ENCODE measurements at regions not wholly inside any gene's neighbourhood (a gene's known extent, or its start where the extent isn't known, plus 50 kb on each side); places are given as distances from the start of the nearest gene placed in this dataset.
"Not testable (repeated sequence)": the region's sequence is repeated elsewhere in the genome, so short reads cannot be mapped to it uniquely, and the experiment has no call there.

- Histone ChIP-seq H3K27me3 (ENCODE audit: control insufficient read depth in 3 of 3, insufficient read depth in 3 of 3, low read length in 3 of 3) (peaks cover 0 to 12% (median 6%) of the 10 kb centered on the region in 3 donors), H3K4me1 (ENCODE audit: control insufficient read depth in 3 of 3, insufficient read depth in 2 of 3, low read depth in 1 of 3, low read length in 2 of 3) (no peaks in the 10 kb centered on the region), H3K27ac (ENCODE audit: low read depth in 1 of 3, low read length in 2 of 3) (no peak overlapping the region), H3K4me3 (ENCODE audit: low read depth in 1 of 3, low read length in 3 of 3) (no peak overlapping the region), H3K9me3 (ENCODE audit: control insufficient read depth in 2 of 2, insufficient read depth in 1 of 2, low read depth in 1 of 2, low read length in 1 of 2) (no peaks in the 10 kb centered on the region), H3K36me3 (ENCODE audit: control insufficient read depth in 3 of 3, insufficient read depth in 2 of 3, low read depth in 1 of 3, low read length in 3 of 3) (no peaks in the 10 kb centered on the region)
- FAIRE-seq (no peak), DNase-seq (no peak)
- 53 to 71% (median 63%) methylated on average over 7 of the region's 7 CpGs for WGBS, 3 donors
These were observed 107.6 kb upstream of the ZNF92 start for GRCh38 chr7:65265933-65266519.

GRCh38 chr7:65264258-65264657 lies 109.4 kb upstream of the ZNF92 start:
- DNase-seq (no peak), FAIRE-seq (no peak)
- H3K9me3 ChIP-seq (ENCODE audit: control insufficient read depth in 2 of 2, insufficient read depth in 1 of 2, low read depth in 1 of 2, low read length in 1 of 2) = no peaks in the 10 kb centered on the region
- H3K4me1 ChIP-seq (ENCODE audit: control insufficient read depth in 3 of 3, insufficient read depth in 2 of 3, low read depth in 1 of 3, low read length in 2 of 3) = no peaks in the 10 kb centered on the region
- no peak overlapping the region for H3K27ac ChIP-seq (ENCODE audit: low read depth in 1 of 3, low read length in 2 of 3)
- peaks cover 0 to 9% (median 3%) of the 10 kb centered on the region in 3 donors for H3K27me3 ChIP-seq (ENCODE audit: control insufficient read depth in 3 of 3, insufficient read depth in 3 of 3, low read length in 3 of 3)
- H3K36me3 ChIP-seq (ENCODE audit: control insufficient read depth in 3 of 3, insufficient read depth in 2 of 3, low read depth in 1 of 3, low read length in 3 of 3) = no peaks in the 10 kb centered on the region
- H3K4me3 ChIP-seq (ENCODE audit: low read depth in 1 of 3, low read length in 3 of 3) = no peak overlapping the region
- 64 to 78% (median 68%) methylated on average over 5 of the region's 5 CpGs for WGBS, 3 donors

- H3K36me3 ChIP-seq (ENCODE audit: control insufficient read depth in 3 of 3, insufficient read depth in 2 of 3, low read depth in 1 of 3, low read length in 3 of 3); H3K27ac ChIP-seq (ENCODE audit: low read depth in 1 of 3, low read length in 2 of 3); H3K9me3 ChIP-seq (ENCODE audit: control insufficient read depth in 2 of 2, insufficient read depth in 1 of 2, low read depth in 1 of 2, low read length in 1 of 2); H3K4me3 ChIP-seq (ENCODE audit: low read depth in 1 of 3, low read length in 3 of 3); H3K27me3 ChIP-seq (ENCODE audit: control insufficient read depth in 3 of 3, insufficient read depth in 3 of 3, low read length in 3 of 3); FAIRE-seq; H3K4me1 ChIP-seq (ENCODE audit: control insufficient read depth in 3 of 3, insufficient read depth in 2 of 3, low read depth in 1 of 3, low read length in 2 of 3); DNase-seq: not testable (repeated sequence)
- 0 to 60% (median 6%) methylated on average over 1 to 2 of the region's 6 CpGs for WGBS, 3 donors
These were observed 113.0 kb upstream of the ZNF92 start for GRCh38 chr7:65260673-65261072.

GRCh38 chr7:65259864-65260525 lies 113.7 kb upstream of the ZNF92 start:
- not testable (repeated sequence) for H3K36me3 ChIP-seq (ENCODE audit: control insufficient read depth in 3 of 3, insufficient read depth in 2 of 3, low read depth in 1 of 3, low read length in 3 of 3); H3K27me3 ChIP-seq (ENCODE audit: control insufficient read depth in 3 of 3, insufficient read depth in 3 of 3, low read length in 3 of 3); DNase-seq; H3K4me1 ChIP-seq (ENCODE audit: control insufficient read depth in 3 of 3, insufficient read depth in 2 of 3, low read depth in 1 of 3, low read length in 2 of 3); FAIRE-seq; H3K27ac ChIP-seq (ENCODE audit: low read depth in 1 of 3, low read length in 2 of 3); H3K4me3 ChIP-seq (ENCODE audit: low read depth in 1 of 3, low read length in 3 of 3); H3K9me3 ChIP-seq (ENCODE audit: control insufficient read depth in 2 of 2, insufficient read depth in 1 of 2, low read depth in 1 of 2, low read length in 1 of 2)
- WGBS, 3 donors = 15 to 53% (median 20%) methylated on average over 5 to 8 of the region's 10 CpGs

- no peak for FAIRE-seq
- H3K4me3 ChIP-seq (ENCODE audit: low read depth in 1 of 3, low read length in 3 of 3) = no peak overlapping the region
- whole genome bisulfite sequencing, 3 donors = 87 to 89% (median 89%) methylated on average over 1 of the region's 1 CpG
- H3K4me1 ChIP-seq (ENCODE audit: control insufficient read depth in 3 of 3, insufficient read depth in 2 of 3, low read depth in 1 of 3, low read length in 2 of 3) = no peaks in the 10 kb centered on the region
- H3K9me3 ChIP-seq (ENCODE audit: control insufficient read depth in 2 of 2, insufficient read depth in 1 of 2, low read depth in 1 of 2, low read length in 1 of 2) = no peaks in the 10 kb centered on the region
- no peaks in the 10 kb centered on the region for H3K36me3 ChIP-seq (ENCODE audit: control insufficient read depth in 3 of 3, insufficient read depth in 2 of 3, low read depth in 1 of 3, low read length in 3 of 3)
- H3K27ac ChIP-seq (ENCODE audit: low read depth in 1 of 3, low read length in 2 of 3) = no peak overlapping the region
- no peak for DNase-seq
- H3K27me3 ChIP-seq (ENCODE audit: control insufficient read depth in 3 of 3, insufficient read depth in 3 of 3, low read length in 3 of 3) = peaks cover 0 to 10% (median 0%) of the 10 kb centered on the region in 3 donors
These were observed 119.6 kb upstream of the ZNF92 start for GRCh38 chr7:65254061-65254460.

- no peaks in the 10 kb centered on the region for H3K9me3 ChIP-seq (ENCODE audit: control insufficient read depth in 2 of 2, insufficient read depth in 1 of 2, low read depth in 1 of 2, low read length in 1 of 2)
- peaks cover 0 to 10% (median 0%) of the 10 kb centered on the region in 3 donors for H3K27me3 ChIP-seq (ENCODE audit: control insufficient read depth in 3 of 3, insufficient read depth in 3 of 3, low read length in 3 of 3)
- WGBS, 3 donors = 1 to 10% (median 3%) methylated on average over 45 to 64 of the region's 64 CpGs
- H3K27ac ChIP-seq (ENCODE audit: low read depth in 1 of 3, low read length in 2 of 3) = no peak overlapping the region
- H3K4me3 ChIP-seq (ENCODE audit: low read depth in 1 of 3, low read length in 3 of 3) = peak overlapping the region; percentile 22 to 61 (median 53)
- FAIRE-seq = no peak
- peak; percentile 5 to 66 for DNase-seq
- no peaks in the 10 kb centered on the region for H3K4me1 ChIP-seq (ENCODE audit: control insufficient read depth in 3 of 3, insufficient read depth in 2 of 3, low read depth in 1 of 3, low read length in 2 of 3)
- H3K36me3 ChIP-seq (ENCODE audit: control insufficient read depth in 3 of 3, insufficient read depth in 2 of 3, low read depth in 1 of 3, low read length in 3 of 3) = no peaks in the 10 kb centered on the region
These were observed 121.6 kb upstream of the ZNF92 start for GRCh38 chr7:65251851-65252620.

GRCh38 chr7:65250697-65251395 lies 122.8 kb upstream of the ZNF92 start:
- FAIRE-seq = no peak

GRCh38 chr7:65250216-65250615 lies 123.4 kb upstream of the ZNF92 start:
- Histone ChIP-seq H3K27ac (ENCODE audit: low read depth in 1 of 3, low read length in 2 of 3) (no peak overlapping the region), H3K27me3 (ENCODE audit: control insufficient read depth in 3 of 3, insufficient read depth in 3 of 3, low read length in 3 of 3) (peaks cover 0 to 10% (median 0%) of the 10 kb centered on the region in 3 donors), H3K36me3 (ENCODE audit: control insufficient read depth in 3 of 3, insufficient read depth in 2 of 3, low read depth in 1 of 3, low read length in 3 of 3) (no peaks in the 10 kb centered on the region), H3K4me3 (ENCODE audit: low read depth in 1 of 3, low read length in 3 of 3) (no peak overlapping the region), H3K9me3 (ENCODE audit: control insufficient read depth in 2 of 2, insufficient read depth in 1 of 2, low read depth in 1 of 2, low read length in 1 of 2) (no peaks in the 10 kb centered on the region), H3K4me1 (ENCODE audit: control insufficient read depth in 3 of 3, insufficient read depth in 2 of 3, low read depth in 1 of 3, low read length in 2 of 3) (no peaks in the 10 kb centered on the region)
- FAIRE-seq = no peak
- DNase-seq = no peak
- 50 to 76% (median 64%) methylated on average over 3 of the region's 3 CpGs for WGBS, 3 donors

More at GRCh38 chr7:65250697-65251395, 122.8 kb upstream of the ZNF92 start:
- peaks cover 0 to 10% (median 0%) of the 10 kb centered on the region in 3 donors for H3K27me3 ChIP-seq (ENCODE audit: control insufficient read depth in 3 of 3, insufficient read depth in 3 of 3, low read length in 3 of 3)
- no peak overlapping the region for H3K4me3 ChIP-seq (ENCODE audit: low read depth in 1 of 3, low read length in 3 of 3)
- H3K4me1 ChIP-seq (ENCODE audit: control insufficient read depth in 3 of 3, insufficient read depth in 2 of 3, low read depth in 1 of 3, low read length in 2 of 3) = no peaks in the 10 kb centered on the region
- no peaks in the 10 kb centered on the region for H3K9me3 ChIP-seq (ENCODE audit: control insufficient read depth in 2 of 2, insufficient read depth in 1 of 2, low read depth in 1 of 2, low read length in 1 of 2)
- no peaks in the 10 kb centered on the region for H3K36me3 ChIP-seq (ENCODE audit: control insufficient read depth in 3 of 3, insufficient read depth in 2 of 3, low read depth in 1 of 3, low read length in 3 of 3)
- H3K27ac ChIP-seq (ENCODE audit: low read depth in 1 of 3, low read length in 2 of 3) = no peak overlapping the region
- WGBS, 3 donors = 90 to 92% (median 91%) methylated on average over 17 to 18 of the region's 18 CpGs
- no peak for DNase-seq

Data from small intestine (tissue), 7 donors.